HG02852 (cell line): ENCODE measurements at regions not wholly inside any gene's neighbourhood (a gene's known extent, or its start where the extent isn't known, plus 50 kb on each side); places are given as distances from the start of the nearest gene placed in this dataset.

Source experiments
- ATAC-seq: cut with Tn5 transposase; IDR thresholded peaks from one replicate; pipeline ENCODE4 v1.9.1; 2021; ENCODE audit warnings: mild to moderate bottlenecking, moderate library complexity; ENCODE audit not compliant: unreplicated experiment

- no peak for ATAC-seq
These were observed 156.9 kb upstream of the SOD1 start for GRCh38 chr21:31502537-31503143.

- ATAC-seq = no peak
These were observed 157.6 kb upstream of the SOD1 start for GRCh38 chr21:31501926-31502325.

- no peak for ATAC-seq
These were observed 156.9 kb upstream of the TIAM1 start for GRCh38 chr21:31500982-31501381.

DNA sequence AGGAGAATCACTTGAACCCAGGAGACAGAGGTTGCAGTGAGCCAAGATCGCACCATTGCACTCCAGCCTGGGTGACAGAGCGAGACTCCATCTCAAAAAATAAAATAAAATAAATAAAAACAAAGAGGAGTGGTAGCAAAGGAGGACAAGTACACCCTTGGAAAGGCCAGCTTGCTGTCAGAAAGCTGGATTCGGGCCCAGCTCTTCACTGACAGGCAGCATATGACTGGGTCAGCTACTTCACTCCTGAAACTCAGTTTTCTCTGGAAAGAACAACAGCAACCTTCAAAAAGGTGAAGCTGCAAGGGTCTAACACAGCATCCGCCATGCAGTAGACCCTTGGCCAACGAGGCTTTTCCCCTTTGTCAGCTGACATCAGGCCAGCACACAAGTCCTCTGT, 156.0 kb upstream of the TIAM1 start:
- no peak for ATAC-seq

- ATAC-seq = no peak
These were observed 154.9 kb upstream of the TIAM1 start for GRCh38 chr21:31498985-31499384.

DNA sequence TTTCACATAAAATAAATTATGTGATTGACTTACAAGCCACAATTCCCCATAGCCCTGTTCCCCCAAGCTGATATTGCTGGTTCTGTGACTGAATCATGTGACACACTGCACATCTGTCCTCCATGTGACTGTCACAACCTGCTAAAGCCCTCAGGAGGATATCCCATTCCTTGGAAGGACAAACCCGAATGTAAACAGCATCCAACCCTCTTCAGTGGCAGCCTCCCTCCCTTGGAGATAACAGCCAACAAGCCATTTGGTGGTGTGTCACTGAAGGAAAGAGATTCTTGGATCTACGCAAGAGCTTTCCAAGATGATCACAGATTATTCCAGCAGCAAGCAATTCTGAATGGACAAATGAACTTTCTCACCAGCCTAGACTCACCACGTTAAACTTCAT, 153.9 kb upstream of the TIAM1 start:
- ATAC-seq = no peak

DNA sequence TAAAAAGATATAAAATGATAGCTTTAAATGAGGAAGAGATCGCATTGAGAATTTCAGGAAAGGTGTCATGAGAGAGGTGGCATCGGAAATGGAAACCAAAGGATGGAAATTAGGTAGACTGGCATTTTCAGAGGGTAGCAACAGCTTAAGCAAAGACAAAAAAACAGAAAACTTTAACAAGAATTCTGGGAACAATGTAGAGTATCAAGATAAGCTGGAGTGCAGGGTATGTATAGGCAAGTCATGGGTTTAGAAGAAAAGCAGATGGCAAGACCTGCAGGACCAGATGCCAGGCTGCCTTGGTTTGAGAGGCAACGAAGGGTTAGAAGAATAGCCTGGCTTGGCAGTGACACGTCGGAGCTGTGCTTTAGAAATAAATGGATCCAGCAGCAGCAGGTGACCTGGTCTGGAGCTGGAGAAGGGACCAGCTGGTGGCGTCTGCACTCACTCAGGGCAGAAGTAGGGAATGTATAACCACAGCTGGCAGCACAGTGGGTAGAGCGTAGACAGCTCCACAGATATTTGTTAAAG, 149.4 kb upstream of the TIAM1 start:
- ATAC-seq = no peak

GRCh38 chr21:31491617-31492016, 147.6 kb upstream of the TIAM1 start:
- no peak for ATAC-seq

- no peak for ATAC-seq
These were observed 146.4 kb upstream of the TIAM1 start for GRCh38 chr21:31490443-31490842.

DNA sequence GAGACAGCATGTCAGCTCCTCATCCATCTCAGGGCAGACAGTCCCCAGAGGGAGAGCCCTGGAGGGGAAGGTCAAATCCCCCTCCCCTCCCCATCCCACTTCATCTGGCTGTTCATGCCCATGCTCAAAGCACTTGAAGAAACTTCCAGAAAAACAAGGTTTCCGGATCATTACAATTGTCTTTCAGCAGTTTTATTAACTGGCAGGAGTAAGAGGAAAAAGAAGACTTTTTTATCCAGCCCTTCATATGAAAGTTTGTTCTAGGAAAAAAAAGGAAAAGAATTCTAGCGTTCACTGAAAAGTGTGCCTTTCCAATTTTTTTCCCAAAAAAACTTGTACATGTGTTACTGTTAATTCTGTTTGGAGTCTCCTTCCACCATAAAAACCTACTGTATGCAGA, 145.7 kb upstream of the TIAM1 start:
- ATAC-seq = no peak

DNA sequence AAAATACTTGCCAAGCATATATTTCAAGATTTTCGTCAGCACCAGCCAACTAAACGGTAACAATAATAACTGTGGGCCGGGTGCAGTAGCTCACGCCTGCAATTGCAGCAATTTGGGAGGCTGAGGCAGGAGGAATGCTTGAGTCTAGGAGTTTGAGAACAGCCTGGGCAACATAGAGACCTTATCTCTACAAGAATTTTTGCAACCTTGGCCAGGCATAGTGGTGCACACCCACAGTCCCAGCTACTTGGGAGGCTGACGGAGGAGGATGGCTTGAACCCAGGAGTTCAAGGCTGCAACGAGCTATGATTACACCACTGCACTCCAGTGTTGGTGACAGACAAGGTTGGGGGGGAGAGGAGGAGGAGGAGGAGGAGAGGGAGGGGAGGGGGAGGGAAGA, 145.0 kb upstream of the TIAM1 start:
- ATAC-seq = no peak

DNA sequence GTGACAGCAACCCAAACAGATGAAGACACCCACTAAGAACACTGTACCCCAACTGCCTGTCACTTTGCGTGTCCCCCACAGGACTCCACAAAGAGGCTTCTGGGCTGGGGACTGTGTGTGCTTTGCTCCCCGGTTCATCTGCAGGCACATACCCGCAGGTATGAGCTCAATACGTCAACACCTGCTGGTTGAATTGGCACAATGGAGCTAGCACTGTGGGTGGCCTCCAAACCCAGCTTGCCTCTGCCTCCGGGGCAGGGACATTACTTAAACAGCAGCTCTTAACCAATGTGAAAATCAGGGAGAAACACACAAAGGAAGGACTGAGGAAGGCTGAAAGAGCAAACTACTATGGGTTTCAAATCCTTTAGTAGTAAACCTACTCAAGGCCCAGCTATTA, 140.2 kb upstream of the TIAM1 start:
- no peak for ATAC-seq

- no peak for ATAC-seq
These were observed 139.1 kb upstream of the TIAM1 start for GRCh38 chr21:31483146-31483545.

GRCh38 chr21:31482460-31482859, 138.4 kb upstream of the TIAM1 start:
- ATAC-seq = no peak

DNA sequence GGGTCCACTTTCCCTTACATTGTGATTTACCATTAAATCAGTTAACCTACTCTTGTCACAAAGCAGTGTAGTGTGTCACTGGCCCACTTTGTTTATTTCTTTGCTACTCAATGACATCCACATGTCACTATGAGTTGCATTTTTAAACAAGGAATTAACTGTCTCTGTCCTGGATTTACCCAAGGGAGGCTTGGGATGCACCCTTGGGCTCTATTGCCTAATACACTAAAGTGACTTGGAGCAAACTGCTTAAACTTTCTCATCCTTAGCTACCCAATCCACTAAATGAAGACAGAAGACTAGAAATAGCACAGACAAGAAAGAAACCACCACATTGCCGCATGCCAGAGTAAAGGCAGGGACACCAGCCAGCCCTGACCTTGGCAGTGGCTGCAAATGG, 136.2 kb upstream of the TIAM1 start:
- no peak for ATAC-seq

DNA sequence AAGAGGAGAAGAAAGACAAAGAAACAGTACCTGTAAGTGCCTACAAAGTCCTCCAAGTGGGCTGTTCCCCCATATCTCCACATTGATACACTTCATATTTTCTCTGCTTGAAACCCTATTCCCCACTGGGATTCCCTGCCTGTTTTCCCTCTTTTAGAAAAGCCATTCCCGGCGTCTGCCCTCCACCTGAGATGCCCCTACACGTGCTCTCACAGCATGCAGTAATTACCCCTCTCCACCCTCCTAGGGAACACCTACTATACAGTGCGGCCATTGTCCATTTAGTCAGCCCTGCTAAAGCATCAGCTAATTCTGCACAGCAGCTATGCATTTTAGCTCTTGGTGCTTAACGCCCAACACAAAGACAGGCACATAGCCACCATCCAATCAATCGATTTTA, 135.7 kb upstream of the TIAM1 start:
- ATAC-seq = no peak

- ATAC-seq = no peak
These were observed 135.2 kb upstream of the TIAM1 start for GRCh38 chr21:31479222-31479621.

- ATAC-seq = no peak
These were observed 132.4 kb upstream of the TIAM1 start for GRCh38 chr21:31476263-31477022.

DNA sequence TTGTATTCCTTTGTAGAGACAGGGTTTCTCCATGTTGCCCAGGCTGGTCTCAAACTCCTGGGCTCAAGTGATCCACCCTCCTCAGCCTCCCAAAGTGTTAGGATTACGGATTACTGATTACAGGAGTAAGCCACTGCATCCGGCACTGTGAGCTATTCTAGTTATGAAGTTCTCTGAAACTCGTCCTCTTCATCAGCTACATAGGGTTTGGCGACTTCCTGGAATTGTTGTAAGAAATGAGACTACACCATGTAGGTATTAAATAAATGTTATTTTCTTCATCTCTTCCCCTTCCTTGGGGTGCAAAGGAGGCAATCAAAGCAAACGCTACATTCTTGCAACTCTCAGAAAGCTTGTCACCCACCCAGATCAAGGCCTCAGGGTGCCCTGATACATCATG, 131.2 kb upstream of the TIAM1 start:
- no peak for ATAC-seq

- ATAC-seq = no peak
These were observed 129.8 kb upstream of the TIAM1 start for GRCh38 chr21:31473685-31474345.

DNA sequence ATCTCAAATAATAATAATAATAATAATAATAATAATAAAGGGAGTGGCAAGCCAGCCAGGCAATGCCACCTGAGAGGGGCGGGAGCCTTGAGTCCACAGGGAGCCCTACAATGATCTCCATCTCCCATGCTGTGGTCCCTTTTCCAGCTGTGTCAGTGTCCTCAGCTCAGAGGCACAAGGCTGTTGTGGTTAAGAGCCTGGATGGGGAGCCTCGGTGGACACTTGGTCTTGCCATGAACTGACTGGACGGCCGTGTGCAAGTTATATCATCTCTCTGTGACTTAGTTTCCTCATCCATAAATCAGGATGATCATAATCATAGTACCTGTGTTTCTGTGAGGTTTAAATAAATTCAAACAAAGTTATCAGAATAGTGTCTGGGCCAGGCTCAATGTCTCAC, 127.8 kb upstream of the TIAM1 start:
- no peak for ATAC-seq
